Activated CD8-positive, alpha-beta T cell treated with anti-CD3 and anti-CD28 coated beads, Interleukin-2, amount 10 ng/mL, durations not matched to agents 7 days and 5 days (primary cell): ENCODE measurements at regions not wholly inside any gene's neighbourhood (a gene's known extent, or its start where the extent isn't known, plus 50 kb on each side); places are given as distances from the start of the nearest gene placed in this dataset.
"Not testable (repeated sequence)": the region's sequence is repeated elsewhere in the genome, so short reads cannot be mapped to it uniquely, and the experiment has no call there.

Experiments
- ATAC-seq: fragments of 150-1000 bp; cut with Tn5 transposase; one replicate; pipeline ENCODE4 v1.10.0; 2021; ENCODE audit warnings: moderate library complexity
- CTCF ChIA-PET: fragments of 350-600 bp; sonication (Branson Sonifier 250); formaldehyde crosslinking; loops from one replicate; lab custom pipeline; 2021; ENCODE audit warnings: antibody characterized with exemption; lab: Charles Lee
- POLR2A ChIA-PET: fragments of 350-600 bp; sonication (Branson Sonifier 250); formaldehyde crosslinking; loops from one replicate; lab custom pipeline; 2021; ENCODE audit warnings: antibody characterized with exemption; lab: Charles Lee
- DNase-seq: peaks from one replicate; pipeline ENCODE4 v3.0.0-alpha.2; 2020
- H3K27ac Mint-ChIP-seq: one replicate; pipeline ENCODE4 v1.8.0; 2021; ENCODE audit warnings: mild to moderate bottlenecking, mixed read lengths
- H3K27me3 Mint-ChIP-seq: one replicate; pipeline ENCODE4 v1.8.0; 2021; ENCODE audit warnings: low read depth, mixed read lengths
- H3K36me3 Mint-ChIP-seq: one replicate; pipeline ENCODE4 v1.8.0; 2021; ENCODE audit warnings: low read depth, mixed read lengths
- H3K4me1 Mint-ChIP-seq: one replicate; pipeline ENCODE4 v1.8.0; 2021; ENCODE audit warnings: low read depth, mixed read lengths
- H3K4me3 Mint-ChIP-seq: one replicate; pipeline ENCODE4 v1.8.0; 2021; ENCODE audit warnings: mild to moderate bottlenecking, mixed read lengths
- H3K9me3 Mint-ChIP-seq: one replicate; pipeline ENCODE4 v1.8.0; 2022; ENCODE audit warnings: mixed read lengths; ENCODE audit not compliant: insufficient read depth

- H3K9me3 Mint-ChIP-seq, ATAC-seq, H3K27ac Mint-ChIP-seq, CTCF ChIA-PET, H3K36me3 Mint-ChIP-seq, H3K4me3 Mint-ChIP-seq, DNase-seq, POLR2A ChIA-PET, H3K4me1 Mint-ChIP-seq, H3K27me3 Mint-ChIP-seq: not testable (repeated sequence)
These were observed 96.9 kb upstream of the NUTM2F start for GRCh38 chr9:94425312-94425711.

GRCh38 chr9:94437128-94437527, 108.7 kb upstream of the NUTM2F start:
- ATAC-seq, H3K27me3 Mint-ChIP-seq, DNase-seq, H3K4me1 Mint-ChIP-seq, CTCF ChIA-PET, H3K4me3 Mint-ChIP-seq, POLR2A ChIA-PET, H3K27ac Mint-ChIP-seq, H3K9me3 Mint-ChIP-seq: not testable (repeated sequence)
- peaks cover 16% of the 10 kb centered on the region for H3K36me3 Mint-ChIP-seq

- ATAC-seq, H3K4me1 Mint-ChIP-seq, CTCF ChIA-PET, H3K4me3 Mint-ChIP-seq, H3K27me3 Mint-ChIP-seq, DNase-seq, H3K9me3 Mint-ChIP-seq, POLR2A ChIA-PET, H3K27ac Mint-ChIP-seq: not testable (repeated sequence)
- peaks cover 20% of the 10 kb centered on the region for H3K36me3 Mint-ChIP-seq
These were observed 109.9 kb upstream of the NUTM2F start for GRCh38 chr9:94438336-94438735.

GRCh38 chr9:94441146-94441545, 112.7 kb upstream of the NUTM2F start:
- DNase-seq, H3K9me3 Mint-ChIP-seq, H3K27ac Mint-ChIP-seq, ATAC-seq, CTCF ChIA-PET, H3K4me1 Mint-ChIP-seq, POLR2A ChIA-PET, H3K27me3 Mint-ChIP-seq, H3K4me3 Mint-ChIP-seq: not testable (repeated sequence)
- H3K36me3 Mint-ChIP-seq, result peaks cover 20% of the 10 kb centered on the region

GRCh38 chr9:94441796-94442195, 113.1 kb upstream of the PCAT7 start:
- Mint-ChIP-seq H3K4me1 (no peaks in the 10 kb centered on the region), H3K27me3 (no peaks in the 10 kb centered on the region), H3K36me3 (peaks cover 26% of the 10 kb centered on the region), H3K9me3 (no peaks in the 10 kb centered on the region), H3K4me3 (no peak overlapping the region), H3K27ac (no peak overlapping the region)
- POLR2A ChIA-PET, result no interaction called here
- CTCF ChIA-PET, result no interaction called here
- DNase-seq (no peak), ATAC-seq (no peak)

GRCh38 chr9:94443032-94443722, 111.7 kb upstream of the PCAT7 start:
- H3K9me3 Mint-ChIP-seq, result no peaks in the 10 kb centered on the region
- ChIA-PET CTCF (no interaction called here), POLR2A (no interaction called here)
- no peak overlapping the region for H3K4me3 Mint-ChIP-seq
- ATAC-seq, result no peak
- no peak for DNase-seq
- H3K27ac Mint-ChIP-seq, result no peak overlapping the region
- H3K27me3 Mint-ChIP-seq, result no peaks in the 10 kb centered on the region
- H3K36me3 Mint-ChIP-seq, result peaks cover 32% of the 10 kb centered on the region
- H3K4me1 Mint-ChIP-seq, result no peaks in the 10 kb centered on the region

- H3K27ac Mint-ChIP-seq, result no peak overlapping the region
- H3K4me3 Mint-ChIP-seq, result no peak overlapping the region
- DNase-seq (no peak), ATAC-seq (no peak)
- POLR2A ChIA-PET, result no interaction called here
- H3K36me3 Mint-ChIP-seq, result peaks cover 41% of the 10 kb centered on the region
- CTCF ChIA-PET, result no interaction called here
- H3K9me3 Mint-ChIP-seq, result no peaks in the 10 kb centered on the region
- no peaks in the 10 kb centered on the region for H3K4me1 Mint-ChIP-seq
- H3K27me3 Mint-ChIP-seq, result no peaks in the 10 kb centered on the region
These were observed 109.0 kb upstream of the PCAT7 start for GRCh38 chr9:94445863-94446262.

GRCh38 chr9:94449486-94449885, 105.4 kb upstream of the PCAT7 start:
- ChIA-PET POLR2A (no interaction called here), CTCF (no interaction called here)
- Mint-ChIP-seq H3K27ac (no peak overlapping the region), H3K36me3 (peaks cover 41% of the 10 kb centered on the region), H3K9me3 (no peaks in the 10 kb centered on the region), H3K4me1 (no peaks in the 10 kb centered on the region), H3K27me3 (no peaks in the 10 kb centered on the region), H3K4me3 (no peak overlapping the region)
- no peak for ATAC-seq
- no peak for DNase-seq

GRCh38 chr9:94464790-94465189, 90.1 kb upstream of the PCAT7 start:
- no peak for ATAC-seq
- Mint-ChIP-seq H3K4me1 (no peaks in the 10 kb centered on the region), H3K27me3 (no peaks in the 10 kb centered on the region), H3K9me3 (peaks cover 20% of the 10 kb centered on the region), H3K4me3 (no peak overlapping the region), H3K27ac (no peak overlapping the region), H3K36me3 (peaks cover 42% of the 10 kb centered on the region)
- CTCF ChIA-PET, result no interaction called here
- POLR2A ChIA-PET, result no interaction called here
- no peak for DNase-seq

- H3K27ac Mint-ChIP-seq, result not testable (repeated sequence)
These were observed 82.8 kb upstream of the PCAT7 start for GRCh38 chr9:94472063-94472462.

GRCh38 chr9:94472806-94473360, 82.0 kb upstream of the PCAT7 start:
- peaks cover 4% of the 10 kb centered on the region for H3K36me3 Mint-ChIP-seq
- ChIA-PET CTCF (no interaction called here), POLR2A (no interaction called here)
- peaks cover 13% of the 10 kb centered on the region for H3K27me3 Mint-ChIP-seq
- no peaks in the 10 kb centered on the region for H3K4me1 Mint-ChIP-seq
- no peaks in the 10 kb centered on the region for H3K9me3 Mint-ChIP-seq
- H3K27ac Mint-ChIP-seq, result no peak overlapping the region
- H3K4me3 Mint-ChIP-seq, result no peak overlapping the region
- DNase-seq (no peak), ATAC-seq (no peak)

More at GRCh38 chr9:94472063-94472462, 82.8 kb upstream of the PCAT7 start:
- POLR2A ChIA-PET, H3K9me3 Mint-ChIP-seq, H3K36me3 Mint-ChIP-seq, H3K4me1 Mint-ChIP-seq, ATAC-seq, CTCF ChIA-PET, DNase-seq, H3K4me3 Mint-ChIP-seq: not testable (repeated sequence)
- peaks cover 10% of the 10 kb centered on the region for H3K27me3 Mint-ChIP-seq

GRCh38 chr9:94478755-94479730, 75.8 kb upstream of the PCAT7 start:
- Mint-ChIP-seq H3K4me3 (no peak overlapping the region), H3K27me3 (peaks cover 21% of the 10 kb centered on the region), H3K36me3 (no peaks in the 10 kb centered on the region), H3K9me3 (no peaks in the 10 kb centered on the region), H3K27ac (no peak overlapping the region), H3K4me1 (no peaks in the 10 kb centered on the region)
- no peak for DNase-seq
- no peak for ATAC-seq
- POLR2A ChIA-PET, result no interaction called here
- CTCF ChIA-PET, result no interaction called here
